Skeletal muscle cell (primary cell): ENCODE measurements at regions not wholly inside any gene's neighbourhood (a gene's known extent, or its start where the extent isn't known, plus 50 kb on each side); places are given as distances from the start of the nearest gene placed in this dataset.
"Not testable (repeated sequence)": the region's sequence is repeated elsewhere in the genome, so short reads cannot be mapped to it uniquely, and the experiment has no call there.

Experiments used
- DNase-seq: peaks from one replicate; pipeline ENCODE4 v3.0.0-alpha.2; 2010; ENCODE audit warnings: low read depth
- H3K4me3 ChIP-seq: 2 replicates; pipeline ENCODE4 v1.5.1; 2011; ENCODE audit warnings: low read depth, mild to moderate bottlenecking, control low read depth, low read length, moderate library complexity

GRCh38 chr6:167685654-167686053 lies 141.1 kb upstream of the AFDN start:
- DNase-seq = no peak
- no peak overlapping the region for H3K4me3 ChIP-seq

- DNase-seq = no peak
- no peak overlapping the region for H3K4me3 ChIP-seq
Observed at GRCh38 chr6:167686204-167686893, 140.4 kb upstream of the AFDN start.

- no peak for DNase-seq
Observed at GRCh38 chr6:167687116-167687725, 139.5 kb upstream of the AFDN start.

GRCh38 chr6:167688123-167688522 lies 138.6 kb upstream of the AFDN start:
- no peak for DNase-seq
- no peak overlapping the region for H3K4me3 ChIP-seq

More at GRCh38 chr6:167687116-167687725, 139.5 kb upstream of the AFDN start:
- H3K4me3 ChIP-seq = no peak overlapping the region

- no peak overlapping the region for H3K4me3 ChIP-seq
- DNase-seq = no peak
Observed at GRCh38 chr6:167689278-167689677, 137.4 kb upstream of the AFDN start.

GRCh38 chr6:167689751-167690150 lies 137.0 kb upstream of the AFDN start:
- no peak overlapping the region for H3K4me3 ChIP-seq
- no peak for DNase-seq

GRCh38 chr6:167690167-167690922 lies 136.4 kb upstream of the AFDN start:
- not testable (repeated sequence) for DNase-seq, H3K4me3 ChIP-seq

GRCh38 chr6:167690931-167691330 lies 135.8 kb upstream of the AFDN start:
- no peak overlapping the region for H3K4me3 ChIP-seq
- DNase-seq = no peak

GRCh38 chr6:167691533-167692312 lies 135.0 kb upstream of the AFDN start:
- no peak for DNase-seq
- no peak overlapping the region for H3K4me3 ChIP-seq

- not testable (repeated sequence) for DNase-seq, H3K4me3 ChIP-seq
Observed at GRCh38 chr6:167693478-167693877, 133.2 kb upstream of the AFDN start.

- H3K4me3 ChIP-seq = no peak overlapping the region
- DNase-seq = no peak
Observed at GRCh38 chr6:167695831-167696230, 130.9 kb upstream of the AFDN start.

GRCh38 chr6:167696296-167696695 lies 130.4 kb upstream of the AFDN start:
- no peak overlapping the region for H3K4me3 ChIP-seq
- no peak for DNase-seq

- no peak for DNase-seq
- no peak overlapping the region for H3K4me3 ChIP-seq
Observed at GRCh38 chr6:167697316-167697715, 129.4 kb upstream of the AFDN start.

- DNase-seq = no peak
- no peak overlapping the region for H3K4me3 ChIP-seq
Observed at GRCh38 chr6:167698540-167698939, 128.2 kb upstream of the AFDN start.

GRCh38 chr6:167699141-167699931 lies 127.4 kb upstream of the AFDN start:
- H3K4me3 ChIP-seq = no peak overlapping the region
- DNase-seq = no peak

GRCh38 chr6:167700199-167700598 lies 126.5 kb upstream of the AFDN start:
- no peak for DNase-seq
- H3K4me3 ChIP-seq = no peak overlapping the region

- no peak for DNase-seq
- no peak overlapping the region for H3K4me3 ChIP-seq
Observed at GRCh38 chr6:167701010-167701409, 125.7 kb upstream of the AFDN start.

- DNase-seq = no peak
- H3K4me3 ChIP-seq = no peak overlapping the region
Observed at GRCh38 chr6:167702241-167702827, 124.4 kb upstream of the AFDN start.

- no peak overlapping the region for H3K4me3 ChIP-seq
- DNase-seq = no peak
Observed at GRCh38 chr6:167703347-167703746, 123.4 kb upstream of the AFDN start.
